Neural progenitor cell (in vitro differentiated cells): ENCODE measurements at regions not wholly inside any gene's neighbourhood (a gene's known extent, or its start where the extent isn't known, plus 50 kb on each side); places are given as distances from the start of the nearest gene placed in this dataset.

Experiments used
- DNase-seq: peaks from one replicate; pipeline ENCODE4 v3.0.0-alpha.2; 2016; ENCODE audit warnings: low spot score
- H2AFZ ChIP-seq: fragments of 200-600 bp; sonication (generic); replicated peaks from 2 replicates; pipeline ENCODE4 v1.6.1; 2016; ENCODE audit warnings: antibody characterized with exemption
- H3F3A ChIP-seq: fragments of 200-600 bp; sonication (generic); 2 replicates; pipeline ENCODE4 v1.6.1; 2016; ENCODE audit warnings: antibody characterized with exemption, low read depth
- H3K27ac ChIP-seq: fragments of 200-600 bp; sonication (generic); 2 replicates; pipeline ENCODE4 v1.5.1; 2016; ENCODE audit warnings: mild to moderate bottlenecking
- H3K27me3 ChIP-seq: fragments of 200-600 bp; sonication (generic); 2 replicates; pipeline ENCODE4 v1.6.1; 2016; ENCODE audit warnings: mild to moderate bottlenecking, moderate library complexity
- H3K36me3 ChIP-seq: fragments of 200-600 bp; sonication (generic); 2 replicates; pipeline ENCODE4 v1.5.1; 2016
- H3K4me1 ChIP-seq: fragments of 200-600 bp; sonication (generic); 2 replicates; pipeline ENCODE4 v1.6.1; 2016; ENCODE audit warnings: mixed run types
- H3K4me2 ChIP-seq: fragments of 200-600 bp; sonication (generic); 2 replicates; pipeline ENCODE4 v1.6.1; 2016
- H3K4me3 ChIP-seq: fragments of 200-600 bp; sonication (generic); 2 replicates; pipeline ENCODE4 v1.5.1; 2016
- H3K79me2 ChIP-seq: fragments of 200-600 bp; sonication (generic); 2 replicates; pipeline ENCODE4 v1.6.1; 2016; ENCODE audit warnings: low read depth
- H3K9ac ChIP-seq: fragments of 200-600 bp; sonication (generic); 2 replicates; pipeline ENCODE4 v1.6.1; 2016
- H3K9me3 ChIP-seq: fragments of 200-600 bp; sonication (generic); 2 replicates; pipeline ENCODE4 v1.5.1; 2016; ENCODE audit warnings: low read depth
- H4K20me1 ChIP-seq: fragments of 200-600 bp; sonication (generic); 2 replicates; pipeline ENCODE4 v1.6.1; 2016; ENCODE audit warnings: low read depth
- H3K27ac Mint-ChIP-seq: 3 replicates; pipeline ENCODE4 v1.8.0; 2021; ENCODE audit warnings: mixed read lengths
- H3K27me3 Mint-ChIP-seq: 2 replicates; pipeline ENCODE4 v1.8.0; 2022; ENCODE audit warnings: low read depth, mild to moderate bottlenecking, inconsistent platforms, moderate library complexity, mixed read lengths; ENCODE audit not compliant: insufficient read depth
- H3K36me3 Mint-ChIP-seq: 3 replicates; pipeline ENCODE4 v1.8.0; 2021; ENCODE audit warnings: mixed read lengths
- H3K4me1 Mint-ChIP-seq: 3 replicates; pipeline ENCODE4 v1.8.0; 2021; ENCODE audit warnings: mixed read lengths
- H3K4me3 Mint-ChIP-seq: 3 replicates; pipeline ENCODE4 v1.8.0; 2021; ENCODE audit warnings: mild to moderate bottlenecking, moderate library complexity, mixed read lengths
- H3K9me3 Mint-ChIP-seq: 3 replicates; pipeline ENCODE4 v1.8.0; 2020; ENCODE audit warnings: mixed read lengths
- EZH2 ChIP-seq: fragments of 200-600 bp; sonication (generic); IDR thresholded peaks from 2 replicates; pipeline ENCODE4 v1.6.1; 2017; ENCODE audit warnings: antibody characterized with exemption, mild to moderate bottlenecking, moderate library complexity
- EZH2phosphoT487 ChIP-seq: fragments of 200-600 bp; sonication (generic); IDR thresholded peaks from 2 replicates; pipeline ENCODE4 v1.6.1; 2017; ENCODE audit warnings: antibody characterized with exemption
- TF ChIP-seq, protein P1 (sequence below): fragments of 200-600 bp; sonication (generic); IDR thresholded peaks from 2 replicates; pipeline ENCODE4 v1.5.1; 2017; ENCODE audit warnings: antibody characterized with exemption, mild to moderate bottlenecking

DNA sequence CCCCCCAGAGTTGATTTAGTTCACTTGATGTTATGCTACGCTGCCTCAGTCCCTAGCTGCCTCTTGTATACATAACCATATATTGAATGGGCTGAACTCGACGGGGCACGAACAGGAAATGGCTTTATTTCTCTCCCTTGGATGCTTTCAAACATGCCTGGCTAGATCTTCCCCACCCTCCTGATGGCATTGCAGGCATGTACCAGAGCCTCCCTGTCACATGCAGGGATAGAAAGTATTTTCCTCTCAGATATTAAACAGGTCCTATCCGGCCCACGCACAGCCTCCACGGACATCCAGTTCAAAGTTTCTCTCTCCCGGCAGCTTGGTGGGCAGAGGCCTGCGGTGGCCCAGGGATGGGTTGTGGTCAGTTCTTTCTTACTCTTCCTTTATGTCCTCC is 422.1 kb downstream of the RPS24 start:
- no peaks in the 10 kb centered on the region for H4K20me1 ChIP-seq
- H3K79me2 ChIP-seq: no peaks in the 10 kb centered on the region
- H3K4me3 Mint-ChIP-seq: no peak overlapping the region
- peak overlapping the region; percentile 73 for H3K27ac Mint-ChIP-seq
- H3K4me2 ChIP-seq: no peak overlapping the region
- no peak overlapping the region for H2AFZ ChIP-seq
- H3K9ac ChIP-seq: no peak overlapping the region
- no peaks in the 10 kb centered on the region for H3K9me3 Mint-ChIP-seq
- TF ChIP-seq EZH2 (no peak), EZH2phosphoT487 (no peak)
- TF ChIP-seq, protein P1, sequence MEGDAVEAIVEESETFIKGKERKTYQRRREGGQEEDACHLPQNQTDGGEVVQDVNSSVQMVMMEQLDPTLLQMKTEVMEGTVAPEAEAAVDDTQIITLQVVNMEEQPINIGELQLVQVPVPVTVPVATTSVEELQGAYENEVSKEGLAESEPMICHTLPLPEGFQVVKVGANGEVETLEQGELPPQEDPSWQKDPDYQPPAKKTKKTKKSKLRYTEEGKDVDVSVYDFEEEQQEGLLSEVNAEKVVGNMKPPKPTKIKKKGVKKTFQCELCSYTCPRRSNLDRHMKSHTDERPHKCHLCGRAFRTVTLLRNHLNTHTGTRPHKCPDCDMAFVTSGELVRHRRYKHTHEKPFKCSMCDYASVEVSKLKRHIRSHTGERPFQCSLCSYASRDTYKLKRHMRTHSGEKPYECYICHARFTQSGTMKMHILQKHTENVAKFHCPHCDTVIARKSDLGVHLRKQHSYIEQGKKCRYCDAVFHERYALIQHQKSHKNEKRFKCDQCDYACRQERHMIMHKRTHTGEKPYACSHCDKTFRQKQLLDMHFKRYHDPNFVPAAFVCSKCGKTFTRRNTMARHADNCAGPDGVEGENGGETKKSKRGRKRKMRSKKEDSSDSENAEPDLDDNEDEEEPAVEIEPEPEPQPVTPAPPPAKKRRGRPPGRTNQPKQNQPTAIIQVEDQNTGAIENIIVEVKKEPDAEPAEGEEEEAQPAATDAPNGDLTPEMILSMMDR: no peak
- DNase-seq: no peak
- H3K4me1 Mint-ChIP-seq: peaks cover 53% of the 10 kb centered on the region
- no peaks in the 10 kb centered on the region for H3K36me3 ChIP-seq
- no peaks in the 10 kb centered on the region for H3K36me3 Mint-ChIP-seq
- H3K4me1 ChIP-seq: peaks cover 20% of the 10 kb centered on the region
- H3K27me3 ChIP-seq: no peaks in the 10 kb centered on the region
- no peak overlapping the region for H3K27ac ChIP-seq
- no peak overlapping the region for H3K4me3 ChIP-seq
- no peaks in the 10 kb centered on the region for H3K9me3 ChIP-seq
- H3F3A ChIP-seq: no peaks in the 10 kb centered on the region
- H3K27me3 Mint-ChIP-seq: peaks cover 5% of the 10 kb centered on the region

DNA sequence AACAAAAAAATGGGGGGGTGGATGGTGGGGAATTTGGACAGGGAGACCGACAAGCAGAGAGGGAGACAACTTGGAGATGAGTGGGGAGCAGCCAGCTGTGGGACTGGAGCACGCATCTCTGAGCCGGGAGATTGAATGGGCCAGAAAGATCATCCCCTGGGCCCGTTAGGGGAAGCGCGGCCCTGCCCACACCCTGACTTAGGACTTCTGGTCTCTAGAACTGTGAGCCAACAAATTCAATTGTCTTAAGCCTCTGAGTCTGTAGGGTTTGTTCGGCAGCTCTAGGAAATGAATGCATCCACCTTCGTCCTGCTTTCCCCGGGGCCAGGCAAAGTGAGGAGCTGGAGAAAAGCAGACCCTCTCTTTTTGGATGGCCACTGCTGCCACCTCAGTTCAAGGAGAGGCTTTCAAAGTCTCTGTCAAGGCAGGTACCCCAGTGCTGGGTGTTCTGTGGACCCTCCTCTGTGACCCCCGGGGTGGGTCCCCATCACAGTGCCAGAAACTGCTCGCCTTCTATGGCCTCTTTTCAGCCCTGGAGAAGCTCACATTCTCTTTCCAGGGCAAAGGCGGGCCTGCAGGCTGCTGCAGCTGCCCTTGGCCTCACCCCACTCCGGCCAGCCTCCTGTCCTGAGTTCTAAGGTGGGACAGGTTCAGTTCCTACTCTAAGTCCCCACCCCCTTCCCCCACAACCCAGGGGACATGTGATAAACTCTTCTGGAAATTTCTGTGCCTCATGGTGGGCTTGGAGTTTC is 423.2 kb downstream of the RPS24 start:
- no peaks in the 10 kb centered on the region for H3K36me3 ChIP-seq
- peaks cover 12% of the 10 kb centered on the region for H3K4me1 ChIP-seq
- no peaks in the 10 kb centered on the region for H3K9me3 ChIP-seq
- H4K20me1 ChIP-seq: no peaks in the 10 kb centered on the region
- H3K4me2 ChIP-seq: no peak overlapping the region
- Mint-ChIP-seq H3K27me3 (peaks cover 2% of the 10 kb centered on the region), H3K36me3 (no peaks in the 10 kb centered on the region), H3K27ac (peak overlapping the region; percentile 57), H3K4me1 (peaks cover 47% of the 10 kb centered on the region), H3K9me3 (no peaks in the 10 kb centered on the region), H3K4me3 (peak overlapping the region; percentile 15)
- H3F3A ChIP-seq: no peaks in the 10 kb centered on the region
- no peak for DNase-seq
- TF ChIP-seq, protein P1: no peak
- no peak for TF ChIP-seq EZH2phosphoT487
- no peak for TF ChIP-seq EZH2
- H3K27me3 ChIP-seq: no peaks in the 10 kb centered on the region
- no peak overlapping the region for H3K4me3 ChIP-seq
- no peak overlapping the region for H3K9ac ChIP-seq
- no peak overlapping the region for H2AFZ ChIP-seq
- H3K79me2 ChIP-seq: no peaks in the 10 kb centered on the region
- H3K27ac ChIP-seq: no peak overlapping the region

DNA sequence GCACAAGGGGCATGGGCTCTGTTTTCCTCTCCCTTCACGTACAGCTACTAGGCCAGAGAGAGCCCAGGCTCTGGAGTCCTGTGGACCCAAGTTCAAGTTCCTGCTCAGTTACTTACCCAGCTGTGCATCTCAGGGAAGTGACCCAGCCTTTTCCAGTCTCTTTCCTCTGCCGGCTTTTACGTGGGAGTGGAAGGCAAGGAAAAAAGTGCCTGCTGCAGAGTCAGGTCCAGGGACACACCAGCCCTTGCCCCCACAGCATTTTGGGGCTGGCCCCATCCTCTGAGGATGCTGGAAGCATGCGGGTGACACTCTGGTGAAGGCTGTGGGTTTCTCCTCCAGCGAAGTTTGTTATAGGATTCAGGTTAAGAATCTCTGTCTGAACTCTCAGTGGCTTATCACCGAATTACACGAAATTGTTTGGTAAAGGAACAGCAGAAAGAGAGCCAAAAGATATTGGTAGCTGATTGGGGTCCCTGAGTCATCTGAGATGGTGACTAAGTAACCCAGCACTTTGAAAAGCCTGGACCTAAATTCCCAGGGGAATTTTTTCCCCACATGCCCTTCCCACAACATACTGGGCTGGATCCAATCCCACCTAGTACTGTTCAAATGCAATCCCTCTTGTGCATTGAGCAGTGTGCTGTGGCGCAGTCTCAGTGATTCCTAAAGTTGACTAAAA is 424.3 kb downstream of the RPS24 start:
- H3K27me3 ChIP-seq: no peaks in the 10 kb centered on the region
- H3K9me3 ChIP-seq: no peaks in the 10 kb centered on the region
- H2AFZ ChIP-seq: no peak overlapping the region
- H3F3A ChIP-seq: no peaks in the 10 kb centered on the region
- H3K4me1 ChIP-seq: peaks cover 11% of the 10 kb centered on the region
- peaks cover 5% of the 10 kb centered on the region for H3K27me3 Mint-ChIP-seq
- no peaks in the 10 kb centered on the region for H3K36me3 ChIP-seq
- no peaks in the 10 kb centered on the region for H3K79me2 ChIP-seq
- H4K20me1 ChIP-seq: no peaks in the 10 kb centered on the region
- no peak overlapping the region for H3K27ac Mint-ChIP-seq
- no peak overlapping the region for H3K9ac ChIP-seq
- no peak overlapping the region for H3K4me3 Mint-ChIP-seq
- no peak overlapping the region for H3K4me3 ChIP-seq
- DNase-seq: no peak
- H3K4me1 Mint-ChIP-seq: peaks cover 50% of the 10 kb centered on the region
- no peak overlapping the region for H3K27ac ChIP-seq
- no peak for TF ChIP-seq EZH2
- TF ChIP-seq EZH2phosphoT487: no peak
- TF ChIP-seq, protein P1: no peak
- H3K4me2 ChIP-seq: no peak overlapping the region
- H3K9me3 Mint-ChIP-seq: no peaks in the 10 kb centered on the region
- H3K36me3 Mint-ChIP-seq: peaks cover 3% of the 10 kb centered on the region
